Mucosa of rectum (tissue), 2 donors: ENCODE measurements at regions not wholly inside any gene's neighbourhood (a gene's known extent, or its start where the extent isn't known, plus 50 kb on each side); places are given as distances from the start of the nearest gene placed in this dataset.

Experiments
- H3K27ac ChIP-seq, 2 donors: one replicate each; pipeline ENCODE4 v1.7.0; 2013; ENCODE audit warnings: inconsistent platforms in 2 of 2, low read depth in 2 of 2, low read length in 2 of 2
- H3K27me3 ChIP-seq, 2 donors: one replicate each; pipeline ENCODE4 v1.7.0; 2013; ENCODE audit warnings: low read length in 2 of 2; ENCODE audit not compliant: control insufficient read depth in 2 of 2, insufficient read depth in 2 of 2
- H3K36me3 ChIP-seq, 2 donors: one replicate each; pipeline ENCODE4 v1.7.0; 2013; ENCODE audit warnings: low read length in 2 of 2; ENCODE audit not compliant: control insufficient read depth in 2 of 2, insufficient read depth in 2 of 2
- H3K4me1 ChIP-seq, 2 donors: one replicate each; pipeline ENCODE4 v1.7.0; 2013; ENCODE audit warnings: low read length in 2 of 2, mild to moderate bottlenecking in 1 of 2; ENCODE audit not compliant: control insufficient read depth in 2 of 2, insufficient read depth in 2 of 2
- H3K4me3 ChIP-seq, 2 donors: one replicate each; pipeline ENCODE4 v1.7.0; 2013; ENCODE audit warnings: low read length in 2 of 2
- H3K9ac ChIP-seq, 2 donors: one replicate each; pipeline ENCODE4 v1.7.0; 2013; ENCODE audit warnings: low read length in 2 of 2, low read depth in 1 of 2, mild to moderate bottlenecking in 1 of 2
- H3K9me3 ChIP-seq, 2 donors: one replicate each; pipeline ENCODE4 v1.7.0; 2013; ENCODE audit warnings: low read length in 2 of 2; ENCODE audit not compliant: control insufficient read depth in 2 of 2
- donor health status: healthy.
- donor health status: Normal muscosa, but diverticular disease.

DNA sequence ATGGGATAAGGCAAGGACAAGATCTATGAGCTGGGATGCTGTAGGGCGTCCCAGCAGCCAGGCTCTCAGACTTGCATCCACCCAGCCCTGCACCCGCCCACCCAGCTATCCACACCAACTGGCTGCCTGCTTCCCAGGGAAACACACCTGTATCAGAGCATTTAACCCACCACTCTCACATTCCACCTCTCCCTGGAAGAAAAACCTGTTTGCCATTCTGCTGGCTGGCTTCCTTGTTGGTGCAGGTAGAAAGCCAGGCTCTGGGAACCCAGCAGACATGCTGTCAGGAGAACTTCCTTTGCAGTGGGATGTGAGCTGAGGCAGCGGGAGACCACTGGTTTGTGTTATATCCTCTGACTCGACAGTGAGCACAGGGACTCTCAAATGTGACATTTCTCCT, 67.0 kb downstream of the FAM241B start:
- Histone ChIP-seq H3K27ac (no peak overlapping the region), H3K4me1 (no peaks in the 10 kb centered on the region), H3K9ac (no peak overlapping the region), H3K27me3 (no peaks in the 10 kb centered on the region), H3K4me3 (no peak overlapping the region), H3K36me3 (no peaks in the 10 kb centered on the region), H3K9me3 (no peaks in the 10 kb centered on the region)

DNA sequence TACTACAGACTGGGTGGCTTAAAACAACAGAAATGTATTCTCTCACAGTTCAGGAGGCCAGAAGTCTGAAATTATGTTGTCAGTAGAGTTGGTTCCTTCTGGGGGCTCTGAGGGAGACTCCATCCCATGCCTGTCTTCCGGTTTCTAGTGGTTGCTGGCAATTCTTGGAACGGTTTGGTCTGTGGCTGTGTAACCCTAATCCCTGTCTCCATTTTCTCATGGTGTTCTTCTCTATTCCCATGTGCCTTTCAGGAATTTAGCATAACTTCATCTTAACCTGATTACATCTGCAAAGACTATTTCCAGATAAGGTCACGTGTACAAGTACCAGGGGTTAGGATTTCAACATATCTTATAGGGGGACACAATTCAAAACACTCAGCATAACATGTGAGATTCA, 73.2 kb downstream of the FAM241B start:
- Histone ChIP-seq H3K9me3 (peaks cover 0 to 2% of the 10 kb centered on the region in 2 donors), H3K9ac (no peak overlapping the region), H3K4me3 (no peak overlapping the region), H3K4me1 (no peaks in the 10 kb centered on the region), H3K27ac (no peak overlapping the region), H3K27me3 (no peaks in the 10 kb centered on the region), H3K36me3 (no peaks in the 10 kb centered on the region)

GRCh38 chr10:69703766-69704630, 74.0 kb downstream of the FAM241B start:
- Histone ChIP-seq H3K9ac (no peak overlapping the region), H3K9me3 (peaks cover 0 to 2% of the 10 kb centered on the region in 2 donors), H3K27me3 (no peaks in the 10 kb centered on the region), H3K4me3 (no peak overlapping the region), H3K4me1 (no peaks in the 10 kb centered on the region), H3K27ac (no peak overlapping the region), H3K36me3 (no peaks in the 10 kb centered on the region)

GRCh38 chr10:69709366-69709941, 79.4 kb downstream of the FAM241B start:
- Histone ChIP-seq H3K27ac (no peak overlapping the region), H3K27me3 (no peaks in the 10 kb centered on the region), H3K9me3 (no peaks in the 10 kb centered on the region), H3K9ac (no peak overlapping the region), H3K4me1 (no peaks in the 10 kb centered on the region), H3K36me3 (no peaks in the 10 kb centered on the region), H3K4me3 (no peak overlapping the region)

DNA sequence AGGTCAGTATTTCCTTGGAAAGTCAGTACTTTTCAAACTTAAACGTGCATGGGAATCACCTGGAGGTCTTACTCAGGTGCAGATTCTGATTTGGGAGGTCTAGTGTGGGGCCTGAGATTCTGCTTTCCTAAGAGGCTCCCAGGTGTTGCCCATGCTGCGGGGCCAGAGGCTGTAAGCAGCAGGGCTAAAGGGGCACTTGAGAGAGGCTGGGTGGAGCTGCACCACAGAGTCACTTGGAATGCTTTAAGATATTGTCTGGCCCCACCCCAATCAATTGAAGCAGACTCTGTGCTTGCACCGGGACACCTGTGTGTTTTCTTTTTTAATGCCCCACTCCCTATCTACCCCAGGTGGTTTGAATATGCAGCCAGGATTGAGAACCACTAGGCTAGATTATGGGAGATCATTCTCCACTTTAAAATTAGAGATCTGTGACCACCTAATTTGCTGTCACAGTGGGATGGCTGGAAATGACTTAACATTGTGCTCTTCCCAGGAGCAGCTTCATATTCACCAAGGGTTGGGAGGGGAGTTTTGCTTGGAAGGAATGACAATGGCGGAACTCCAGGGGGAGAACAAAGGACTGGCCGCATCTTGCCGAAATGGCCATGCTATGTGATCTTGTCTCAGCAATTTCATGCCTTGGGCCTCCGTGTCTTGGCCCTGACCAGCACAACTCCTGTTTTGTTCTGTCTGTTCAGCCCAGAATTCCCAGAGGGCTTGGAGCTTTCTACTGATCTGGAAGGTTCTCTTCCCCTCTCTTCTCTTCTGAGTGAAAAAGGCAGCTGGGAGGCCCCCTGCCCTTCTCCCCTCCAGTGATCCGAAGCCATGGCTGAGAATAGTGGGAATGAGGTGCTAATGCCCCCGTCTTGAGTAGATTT, 80.2 kb downstream of the FAM241B start:
- Histone ChIP-seq H3K4me3 (no peak overlapping the region), H3K27ac (no peak overlapping the region), H3K27me3 (no peaks in the 10 kb centered on the region), H3K4me1 (no peaks in the 10 kb centered on the region), H3K36me3 (no peaks in the 10 kb centered on the region), H3K9ac (no peak overlapping the region), H3K9me3 (no peaks in the 10 kb centered on the region)

DNA sequence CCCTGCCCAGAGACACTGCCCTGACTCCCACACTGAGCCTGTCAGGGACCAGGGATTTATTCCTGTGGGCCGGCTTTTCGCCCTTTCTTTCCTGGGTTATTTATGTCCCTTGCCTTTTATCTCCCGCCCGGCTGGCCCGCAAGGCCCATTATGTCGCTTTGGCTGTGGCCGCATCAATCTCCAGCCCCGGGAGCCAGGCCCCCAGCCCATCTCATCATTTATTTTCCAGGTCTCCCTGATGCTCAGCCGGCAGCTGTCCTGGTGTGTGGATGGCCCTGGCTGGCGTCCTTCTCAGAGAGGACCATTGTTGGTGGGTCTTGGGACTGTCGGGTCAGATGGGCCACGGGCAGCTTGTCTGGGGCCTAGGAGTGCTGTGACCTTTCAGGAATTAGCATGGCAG, 82.3 kb downstream of the FAM241B start:
- Histone ChIP-seq H3K27ac (no peak overlapping the region), H3K9me3 (no peaks in the 10 kb centered on the region), H3K9ac (no peak overlapping the region), H3K27me3 (no peaks in the 10 kb centered on the region), H3K4me3 (no peak overlapping the region), H3K4me1 (no peaks in the 10 kb centered on the region), H3K36me3 (no peaks in the 10 kb centered on the region)

GRCh38 chr10:69714572-69714971, 84.5 kb downstream of the FAM241B start:
- Histone ChIP-seq H3K9ac (no peak overlapping the region), H3K27me3 (no peaks in the 10 kb centered on the region), H3K27ac (no peak overlapping the region), H3K36me3 (no peaks in the 10 kb centered on the region), H3K4me3 (no peak overlapping the region), H3K4me1 (no peaks in the 10 kb centered on the region), H3K9me3 (no peaks in the 10 kb centered on the region)

DNA sequence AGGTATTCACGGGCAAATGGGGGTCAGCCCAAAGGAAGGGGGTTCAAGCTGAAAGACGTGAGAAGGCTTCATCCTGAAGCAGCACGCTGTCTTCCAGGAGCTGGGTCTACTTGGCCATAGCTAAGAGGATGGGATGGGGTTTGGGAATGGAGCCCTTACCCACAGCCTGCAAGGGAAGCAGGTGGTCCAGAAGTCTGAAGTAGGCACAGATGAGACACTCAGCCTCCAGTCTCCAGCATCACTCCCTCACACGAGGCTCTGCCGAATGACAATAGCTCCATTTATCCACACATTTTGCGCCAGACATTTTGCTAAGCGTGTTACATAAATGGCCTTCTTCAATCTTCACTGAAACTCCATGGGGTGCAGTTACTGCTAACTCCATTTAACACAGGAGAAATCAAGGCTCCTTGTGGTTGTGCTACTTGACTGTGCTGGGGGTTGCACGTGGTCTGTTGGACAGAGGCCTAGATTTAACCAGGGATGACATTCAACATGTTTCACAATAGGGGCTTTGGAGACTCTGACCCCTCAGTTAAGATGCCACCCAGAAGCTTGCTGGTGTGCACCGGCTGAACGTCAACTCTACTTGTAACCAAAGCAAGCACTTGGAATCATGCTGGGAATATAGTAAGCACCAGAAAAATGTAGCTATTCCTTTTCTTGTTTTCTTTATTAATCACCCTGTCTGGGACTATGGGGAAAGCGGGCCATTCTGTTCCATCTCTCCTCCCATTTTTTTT, 85.3 kb downstream of the FAM241B start:
- H3K9ac ChIP-seq: no peak overlapping the region
- no peak overlapping the region for H3K27ac ChIP-seq
- H3K4me1 ChIP-seq: no peaks in the 10 kb centered on the region
- H3K36me3 ChIP-seq: no peaks in the 10 kb centered on the region
- H3K9me3 ChIP-seq: no peaks in the 10 kb centered on the region
- no peak overlapping the region for H3K4me3 ChIP-seq
- H3K27me3 ChIP-seq: no peaks in the 10 kb centered on the region

- no peaks in the 10 kb centered on the region for H3K27me3 ChIP-seq
- no peak overlapping the region for H3K4me3 ChIP-seq
- H3K27ac ChIP-seq: no peak overlapping the region
- H3K4me1 ChIP-seq: no peaks in the 10 kb centered on the region
- no peaks in the 10 kb centered on the region for H3K36me3 ChIP-seq
- H3K9me3 ChIP-seq: no peaks in the 10 kb centered on the region
- no peak overlapping the region for H3K9ac ChIP-seq
Observed at GRCh38 chr10:69715899-69716606, 85.7 kb upstream of the COL13A1 start.
